ENCODE measurements at regions not wholly inside any gene's neighbourhood (a gene's known extent, or its start where the extent isn't known, plus 50 kb on each side); places are given as distances from the start of the nearest gene placed in this dataset.
"Not testable (repeated sequence)": the region's sequence is repeated elsewhere in the genome, so short reads cannot be mapped to it uniquely, and the experiment has no call there.

- no peak overlapping the region for H3K27ac ChIP-seq
- 67 to 70% methylated on average over 3 of the region's 3 CpGs for WGBS, 2 donors
- TF ChIP-seq CTCF (IDR thresholded peaks at IDR 0.05) (no peak), EP300 (IDR thresholded peaks at IDR 0.05) (no peak), POLR2A (IDR thresholded peaks at IDR 0.05) (no peak)
Measured at GRCh38 chr4:117014236-117014635, 71.1 kb downstream of the TRAM1L1 start.

GRCh38 chr4:117010671-117011070 lies 74.7 kb downstream of the TRAM1L1 start:
- Histone ChIP-seq H3K27me3 (no peaks in the 10 kb centered on the region), H3K4me1 (no peaks in the 10 kb centered on the region), H3K4me3 (no peak overlapping the region), H3K9me3 (no peaks in the 10 kb centered on the region), H3K36me3 (no peaks in the 10 kb centered on the region), H3K27ac (no peak overlapping the region)
- 89% methylated on average over 1 of the region's 1 CpG for WGBS, 2 donors
- DNase-seq (ENCODE audit: low spot score in 2 of 2) = no peak
- TF ChIP-seq EP300 (IDR thresholded peaks at IDR 0.05) (no peak), CTCF (IDR thresholded peaks at IDR 0.05) (no peak), POLR2A (IDR thresholded peaks at IDR 0.05) (no peak)

More at GRCh38 chr4:117014236-117014635, 71.1 kb downstream of the TRAM1L1 start:
- Histone ChIP-seq H3K4me3 (no peak overlapping the region), H3K27me3 (no peaks in the 10 kb centered on the region), H3K9me3 (no peaks in the 10 kb centered on the region), H3K4me1 (no peaks in the 10 kb centered on the region), H3K36me3 (no peaks in the 10 kb centered on the region)
- no peak for DNase-seq (ENCODE audit: low spot score in 2 of 2)

GRCh38 chr4:117001077-117001476 lies 84.3 kb downstream of the TRAM1L1 start:
- Histone ChIP-seq H3K27me3 (no peaks in the 10 kb centered on the region), H3K36me3 (no peaks in the 10 kb centered on the region), H3K27ac (no peak overlapping the region), H3K4me1 (no peaks in the 10 kb centered on the region), H3K9me3 (no peaks in the 10 kb centered on the region), H3K4me3 (no peak overlapping the region)
- TF ChIP-seq POLR2A (IDR thresholded peaks at IDR 0.05) = no peak
- TF ChIP-seq CTCF (IDR thresholded peaks at IDR 0.05) = no peak
- no peak for TF ChIP-seq EP300 (IDR thresholded peaks at IDR 0.05)
- WGBS, 2 donors = 84 to 86% methylated on average over 8 of the region's 8 CpGs
- no peak for DNase-seq (ENCODE audit: low spot score in 2 of 2)

- no peaks in the 10 kb centered on the region for H3K27me3 ChIP-seq
- DNase-seq (ENCODE audit: low spot score in 2 of 2) = no peak
- H3K4me3 ChIP-seq = no peak overlapping the region
- no peak for TF ChIP-seq EP300 (IDR thresholded peaks at IDR 0.05)
- TF ChIP-seq CTCF (IDR thresholded peaks at IDR 0.05) = no peak
- TF ChIP-seq POLR2A (IDR thresholded peaks at IDR 0.05) = no peak
- 81 to 84% methylated on average over 5 of the region's 5 CpGs for WGBS, 2 donors
- no peaks in the 10 kb centered on the region for H3K4me1 ChIP-seq
- no peaks in the 10 kb centered on the region for H3K9me3 ChIP-seq
- no peaks in the 10 kb centered on the region for H3K36me3 ChIP-seq
- H3K27ac ChIP-seq = no peak overlapping the region
Measured at GRCh38 chr4:116982656-116983055, 102.7 kb downstream of the TRAM1L1 start.

- not testable (repeated sequence) for H3K4me3 ChIP-seq; DNase-seq (ENCODE audit: low spot score in 2 of 2); H3K36me3 ChIP-seq; H3K27me3 ChIP-seq; H3K9me3 ChIP-seq; H3K4me1 ChIP-seq; H3K27ac ChIP-seq
- WGBS, 2 donors = 79 to 86% methylated on average over 12 of the region's 12 CpGs
Measured at GRCh38 chr4:116980436-116980835, 104.9 kb downstream of the TRAM1L1 start.

- Histone ChIP-seq H3K27me3 (no peaks in the 10 kb centered on the region), H3K4me3 (no peak overlapping the region)
- no peak for TF ChIP-seq POLR2A (IDR thresholded peaks at IDR 0.05)
- TF ChIP-seq CTCF (IDR thresholded peaks at IDR 0.05) = no peak
- no peak for TF ChIP-seq EP300 (IDR thresholded peaks at IDR 0.05)
Measured at GRCh38 chr4:116959045-116959444, 126.3 kb downstream of the TRAM1L1 start.

More at GRCh38 chr4:116959045-116959444, 126.3 kb downstream of the TRAM1L1 start:
- Histone ChIP-seq H3K36me3 (no peaks in the 10 kb centered on the region), H3K9me3 (no peaks in the 10 kb centered on the region), H3K27ac (no peak overlapping the region), H3K4me1 (no peaks in the 10 kb centered on the region)
- no peak for DNase-seq (ENCODE audit: low spot score in 2 of 2)

Measured in tibial nerve (tissue), 4 donors.